ENCODE measurements at regions not wholly inside any gene's neighbourhood (a gene's known extent, or its start where the extent isn't known, plus 50 kb on each side); places are given as distances from the start of the nearest gene placed in this dataset.

- TF ChIP-seq CTCF (IDR thresholded peaks at IDR 0.05): no peak
- no peak for TF ChIP-seq YY1 (IDR thresholded peaks at IDR 0.05; ENCODE audit: low read depth)
- TF ChIP-seq EP300 (IDR thresholded peaks at IDR 0.05; ENCODE audit: borderline replicate concordance in 1 of 2, low read depth in 1 of 2, low read length in 1 of 2): no peak
- no peak for TF ChIP-seq POLR2AphosphoS5 (IDR thresholded peaks at IDR 0.05; ENCODE audit: low read depth, low read length)
- no peak for TF ChIP-seq EZH2phosphoT487 (IDR thresholded peaks at IDR 0.05; ENCODE audit: borderline replicate concordance, low read depth)
- TF ChIP-seq USF2 (IDR thresholded peaks at IDR 0.05; ENCODE audit: borderline replicate concordance, low read depth, low read length): no peak
- TF ChIP-seq MAX (IDR thresholded peaks at IDR 0.05; ENCODE audit: low read depth): no peak
Measured at GRCh38 chr11:127270851-127271250, 270.3 kb upstream of the KIRREL3 start.

All from SK-N-SH (cell line).